ENCODE measurements at regions not wholly inside any gene's neighbourhood (a gene's known extent, or its start where the extent isn't known, plus 50 kb on each side); places are given as distances from the start of the nearest gene placed in this dataset.

GRCh38 chr6:164021589-164022250 lies 607.2 kb downstream of the QKI start:
- no peak for DNase-seq (ENCODE audit: low read depth in 2 of 2)

GRCh38 chr6:164020142-164020541 lies 605.6 kb downstream of the QKI start:
- DNase-seq (ENCODE audit: low read depth in 2 of 2), result no peak

- DNase-seq (ENCODE audit: low read depth in 2 of 2), result no peak
These were observed 603.6 kb downstream of the QKI start for GRCh38 chr6:164018133-164018532.

GRCh38 chr6:164016056-164016455 lies 601.5 kb downstream of the QKI start:
- no peak for DNase-seq (ENCODE audit: low read depth in 2 of 2)

- DNase-seq (ENCODE audit: low read depth in 2 of 2), result no peak
These were observed 600.6 kb downstream of the QKI start for GRCh38 chr6:164015088-164015484.

- no peak for DNase-seq (ENCODE audit: low read depth in 2 of 2)
These were observed 600.0 kb downstream of the QKI start for GRCh38 chr6:164014346-164015087.

- no peak for DNase-seq (ENCODE audit: low read depth in 2 of 2)
These were observed 599.1 kb downstream of the QKI start for GRCh38 chr6:164013480-164014208.

- no peak for DNase-seq (ENCODE audit: low read depth in 2 of 2)
These were observed 596.8 kb downstream of the QKI start for GRCh38 chr6:164011321-164011720.

- no peak for DNase-seq (ENCODE audit: low read depth in 2 of 2)
These were observed 596.1 kb downstream of the QKI start for GRCh38 chr6:164010441-164011103.

- DNase-seq (ENCODE audit: low read depth in 2 of 2), result no peak
These were observed 594.4 kb downstream of the QKI start for GRCh38 chr6:164008902-164009301.

GRCh38 chr6:164007881-164008280 lies 593.4 kb downstream of the QKI start:
- DNase-seq (ENCODE audit: low read depth in 2 of 2), result no peak

GRCh38 chr6:164006459-164006858 lies 591.9 kb downstream of the QKI start:
- no peak for DNase-seq (ENCODE audit: low read depth in 2 of 2)

GRCh38 chr6:164005004-164005711 lies 590.6 kb downstream of the QKI start:
- DNase-seq (ENCODE audit: low read depth in 2 of 2), result no peak

- DNase-seq (ENCODE audit: low read depth in 2 of 2), result no peak
These were observed 585.8 kb downstream of the QKI start for GRCh38 chr6:164000276-164000675.

GRCh38 chr6:163999475-164000125 lies 585.1 kb downstream of the QKI start:
- DNase-seq (ENCODE audit: low read depth in 2 of 2), result no peak

- no peak for DNase-seq (ENCODE audit: low read depth in 2 of 2)
These were observed 584.0 kb downstream of the QKI start for GRCh38 chr6:163998496-163998895.

GRCh38 chr6:163996491-163996890 lies 582.0 kb downstream of the QKI start:
- no peak for DNase-seq (ENCODE audit: low read depth in 2 of 2)

GRCh38 chr6:163994566-163994965 lies 580.0 kb downstream of the QKI start:
- no peak for DNase-seq (ENCODE audit: low read depth in 2 of 2)

- DNase-seq (ENCODE audit: low read depth in 2 of 2), result no peak
These were observed 578.2 kb downstream of the QKI start for GRCh38 chr6:163992701-163993100.

GRCh38 chr6:163992056-163992455 lies 577.5 kb downstream of the QKI start:
- no peak for DNase-seq (ENCODE audit: low read depth in 2 of 2)

- no peak for DNase-seq (ENCODE audit: low read depth in 2 of 2)
These were observed 576.8 kb downstream of the QKI start for GRCh38 chr6:163991321-163991720.
